HAP-1 (cell line): ENCODE measurements at regions not wholly inside any gene's neighbourhood (a gene's known extent, or its start where the extent isn't known, plus 50 kb on each side); places are given as distances from the start of the nearest gene placed in this dataset.

Source experiments
- DNase-seq, 2 experiments: peaks; one replicate each; pipeline ENCODE4 v3.0.0-alpha.2; 2016 to 2020; ENCODE audit warnings: low spot score in 2 of 2
- H3K27me3 ChIP-seq: fragments of 250-450 bp; sonication (Bioruptor Pico); 2 replicates; pipeline ENCODE4 v1.5.1; 2020; ENCODE audit warnings: low read depth, mild to moderate bottlenecking, moderate library complexity
- H3K36me3 ChIP-seq: fragments of 250-450 bp; sonication (Bioruptor Pico); replicated peaks from 2 replicates; pipeline ENCODE4 v1.5.1; 2020; ENCODE audit warnings: mild to moderate bottlenecking
- H3K4me1 ChIP-seq: fragments of 250-450 bp; sonication (Bioruptor Pico); 2 replicates; pipeline ENCODE4 v1.5.1; 2020; ENCODE audit warnings: mild to moderate bottlenecking
- H3K4me3 ChIP-seq: fragments of 250-450 bp; sonication (Bioruptor Pico); 2 replicates; pipeline ENCODE4 v1.5.1; 2020; ENCODE audit warnings: mild to moderate bottlenecking, moderate library complexity
- H3K9me3 ChIP-seq: fragments of 250-450 bp; sonication (Bioruptor Pico); 2 replicates; pipeline ENCODE4 v1.5.1; 2020; ENCODE audit warnings: mild to moderate bottlenecking, moderate library complexity
- in situ Hi-C: fragments of 300-500 bp; cut with MboI; formaldehyde crosslinking; loops from 3 replicates; pipeline ENCODE4 v1.14.3; 2020; ENCODE audit warnings: low sequenced_read_pairs, inconsistent platforms, mixed read lengths

GRCh38 chr15:95644100-95644875 is 686.2 kb upstream of the NR2F2 start:
- Histone ChIP-seq H3K4me1 (peaks cover 3% of the 10 kb centered on the region; the same call in 1 of the 2 replicates), H3K9me3 (no peaks in the 10 kb centered on the region), H3K36me3 (no peaks in the 10 kb centered on the region), H3K27me3 (no peaks in the 10 kb centered on the region), H3K4me3 (no peak overlapping the region)
- in situ Hi-C loops = no loop called here
- DNase-seq = no peak

DNA sequence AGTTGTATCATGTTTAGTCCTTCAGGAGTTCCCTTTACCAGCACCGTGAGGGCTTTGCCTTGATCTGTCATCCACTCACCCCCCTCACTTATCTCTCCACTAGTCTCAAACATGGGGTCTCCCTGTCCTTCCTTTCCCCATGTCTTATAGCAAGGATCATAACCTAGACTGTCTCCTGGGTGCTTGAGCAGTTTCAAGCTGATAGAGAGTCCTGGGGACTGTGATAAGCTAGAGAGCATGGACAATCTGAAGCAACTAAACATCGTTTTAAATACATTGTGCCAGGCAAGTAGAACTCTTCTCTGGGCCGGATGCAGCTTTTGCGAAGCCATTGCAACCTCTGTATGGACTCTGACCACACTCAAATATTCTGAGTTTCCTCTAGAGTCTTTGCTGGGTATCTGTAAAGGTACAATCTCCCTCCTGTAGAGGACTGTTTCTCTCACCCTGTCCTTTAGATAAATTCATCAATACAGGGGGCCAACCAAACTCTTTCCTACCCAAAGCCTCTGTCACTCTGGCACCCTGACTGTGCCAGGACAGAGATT is 684.6 kb upstream of the NR2F2 start:
- Histone ChIP-seq H3K9me3 (no peaks in the 10 kb centered on the region), H3K27me3 (no peaks in the 10 kb centered on the region), H3K4me3 (no peak overlapping the region), H3K36me3 (no peaks in the 10 kb centered on the region), H3K4me1 (no peaks in the 10 kb centered on the region)
- in situ Hi-C loops = no loop called here
- DNase-seq = no peak

DNA sequence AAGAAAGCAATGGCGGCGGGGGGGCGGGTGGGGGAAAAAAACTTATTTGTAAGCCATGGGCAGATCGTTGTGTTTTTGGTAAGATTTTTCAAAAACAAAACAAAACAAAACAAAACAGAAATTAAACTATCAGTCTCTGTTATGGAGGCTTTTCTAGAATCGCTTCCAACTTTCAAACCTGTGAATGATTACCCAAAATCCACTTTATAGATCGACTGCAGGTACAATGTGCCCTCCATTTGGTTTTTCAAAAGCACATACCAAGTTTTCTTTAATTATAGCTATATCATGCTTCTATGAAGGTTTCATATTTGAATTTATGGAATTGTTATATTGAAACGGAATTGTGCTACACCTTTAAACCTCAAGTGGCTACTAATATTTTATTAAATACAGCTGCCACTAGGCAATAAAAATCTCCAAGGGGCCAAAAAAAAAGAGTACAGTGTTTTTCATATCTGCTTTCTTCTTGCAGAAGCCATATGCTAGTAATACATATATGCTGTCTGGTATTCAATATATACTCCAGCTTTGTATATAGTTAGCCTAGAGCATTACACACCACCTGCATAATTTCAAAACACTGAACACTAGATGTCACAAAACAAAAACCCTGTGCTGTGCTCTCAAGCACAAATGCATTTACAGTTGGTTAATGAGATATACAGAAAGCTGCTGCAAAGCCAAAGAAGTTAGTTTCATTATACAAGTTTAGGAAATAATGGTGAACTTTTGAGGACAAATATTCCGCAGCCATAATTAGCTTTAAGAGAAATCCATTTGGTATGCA is 683.8 kb upstream of the NR2F2 start:
- in situ Hi-C loops = no loop called here

GRCh38 chr15:95647531-95648277 is 682.8 kb upstream of the NR2F2 start:
- H3K27me3 ChIP-seq = no peaks in the 10 kb centered on the region
- DNase-seq = peak in 1 of 2 experiments; percentile 29
- no peak overlapping the region for H3K4me3 ChIP-seq
- in situ Hi-C loops = no loop called here
- no peaks in the 10 kb centered on the region for H3K4me1 ChIP-seq
- H3K36me3 ChIP-seq = no peaks in the 10 kb centered on the region
- no peaks in the 10 kb centered on the region for H3K9me3 ChIP-seq

More for the DNA sequence above, 683.8 kb upstream of the NR2F2 start:
- no peak overlapping the region for H3K4me3 ChIP-seq
- H3K4me1 ChIP-seq = no peaks in the 10 kb centered on the region
- no peaks in the 10 kb centered on the region for H3K9me3 ChIP-seq
- no peak for DNase-seq
- no peaks in the 10 kb centered on the region for H3K36me3 ChIP-seq
- H3K27me3 ChIP-seq = no peaks in the 10 kb centered on the region

DNA sequence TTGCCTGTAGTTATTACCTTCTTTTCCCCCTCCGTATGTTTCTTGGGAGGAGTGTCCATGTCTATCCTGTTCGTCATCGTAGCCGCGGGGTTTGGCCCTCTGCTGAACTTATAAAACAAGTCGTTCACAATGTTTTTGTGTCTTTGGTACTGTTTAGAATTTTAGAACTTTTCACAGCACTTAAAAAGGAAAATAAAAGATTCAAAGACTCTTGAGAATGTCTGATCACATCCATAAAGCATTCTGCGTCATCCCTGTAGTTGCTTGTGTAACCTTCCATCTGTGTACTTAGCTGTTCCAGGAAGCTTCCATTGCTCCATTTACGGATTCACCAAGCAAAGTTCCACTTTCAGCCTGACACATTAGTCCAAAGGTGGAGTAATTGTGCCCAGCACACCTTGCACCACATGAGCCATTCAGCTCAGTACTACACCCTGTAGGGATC is 677.1 kb upstream of the NR2F2 start:
- Histone ChIP-seq H3K9me3 (no peaks in the 10 kb centered on the region), H3K4me1 (no peaks in the 10 kb centered on the region), H3K27me3 (no peaks in the 10 kb centered on the region), H3K36me3 (no peaks in the 10 kb centered on the region), H3K4me3 (no peak overlapping the region)
- no peak for DNase-seq
- in situ Hi-C loops = no loop called here

DNA sequence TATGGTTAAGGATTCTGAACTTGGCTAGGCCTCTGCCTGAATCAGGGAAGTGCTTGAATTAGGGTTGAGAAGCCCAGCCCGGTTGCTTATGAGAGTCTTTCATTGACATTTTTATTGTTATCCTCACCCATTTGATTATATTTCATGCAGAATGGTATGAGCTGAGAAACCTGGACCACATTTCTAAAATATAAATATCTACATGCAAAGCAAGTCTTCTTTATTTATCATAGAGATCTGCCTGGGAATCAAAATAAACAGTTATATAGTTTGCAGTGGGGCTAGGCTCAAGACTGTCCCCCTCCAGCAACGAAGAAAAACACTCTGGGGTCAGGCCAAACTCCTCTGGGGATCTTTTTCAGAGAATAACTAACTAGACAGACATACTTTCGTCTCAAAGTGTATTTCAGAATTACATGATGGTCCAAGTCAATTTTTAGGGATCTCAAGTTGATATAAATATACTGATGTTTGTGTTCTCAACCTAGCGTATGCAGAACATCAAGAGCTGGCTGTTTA is 675.4 kb upstream of the NR2F2 start:
- no peaks in the 10 kb centered on the region for H3K27me3 ChIP-seq
- in situ Hi-C loops = no loop called here
- H3K4me3 ChIP-seq = no peak overlapping the region
- no peaks in the 10 kb centered on the region for H3K9me3 ChIP-seq
- no peaks in the 10 kb centered on the region for H3K36me3 ChIP-seq
- no peak for DNase-seq
- H3K4me1 ChIP-seq = no peaks in the 10 kb centered on the region

DNA sequence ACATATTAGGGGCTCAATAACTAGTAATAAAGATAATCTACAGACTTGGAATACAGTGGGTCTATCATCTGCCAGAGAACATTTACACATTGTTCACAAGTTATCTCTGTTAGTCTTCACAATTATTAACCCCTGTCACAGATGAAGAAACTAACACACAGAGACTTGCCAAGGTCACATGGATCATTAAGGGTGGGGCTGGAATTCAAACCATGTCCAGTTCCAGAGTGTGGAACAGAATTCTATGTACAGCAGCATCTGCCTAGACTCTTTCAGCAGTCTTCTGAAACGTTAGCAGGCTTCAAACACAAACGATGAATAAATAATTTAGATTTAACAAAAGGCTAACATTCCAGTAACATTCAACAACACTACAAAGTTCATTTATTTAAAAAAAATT is 673.9 kb upstream of the NR2F2 start:
- in situ Hi-C loops = no loop called here
- Histone ChIP-seq H3K9me3 (no peaks in the 10 kb centered on the region), H3K27me3 (no peaks in the 10 kb centered on the region), H3K4me1 (no peaks in the 10 kb centered on the region), H3K36me3 (no peaks in the 10 kb centered on the region), H3K4me3 (no peak overlapping the region)
- DNase-seq = no peak

DNA sequence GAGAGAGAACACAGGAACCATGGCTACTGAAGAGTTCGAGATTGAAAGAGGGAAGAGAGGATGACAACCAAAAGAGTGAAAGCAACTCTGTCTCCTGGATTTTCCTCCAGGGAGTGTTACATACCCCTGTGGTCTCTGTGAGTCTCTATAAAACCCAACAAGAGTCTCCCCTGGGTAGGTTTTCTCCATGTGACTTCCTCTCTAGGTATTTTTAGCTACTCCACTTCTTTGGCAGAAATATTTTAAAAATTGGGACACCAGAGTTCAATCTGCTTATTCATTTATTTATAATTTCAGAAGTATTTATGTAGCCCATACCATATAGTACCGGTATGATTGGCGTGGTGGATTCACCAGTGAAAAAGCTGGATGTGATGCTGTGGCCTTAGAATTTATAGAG is 671.7 kb upstream of the NR2F2 start:
- H3K9me3 ChIP-seq = no peaks in the 10 kb centered on the region
- in situ Hi-C loops = no loop called here

DNA sequence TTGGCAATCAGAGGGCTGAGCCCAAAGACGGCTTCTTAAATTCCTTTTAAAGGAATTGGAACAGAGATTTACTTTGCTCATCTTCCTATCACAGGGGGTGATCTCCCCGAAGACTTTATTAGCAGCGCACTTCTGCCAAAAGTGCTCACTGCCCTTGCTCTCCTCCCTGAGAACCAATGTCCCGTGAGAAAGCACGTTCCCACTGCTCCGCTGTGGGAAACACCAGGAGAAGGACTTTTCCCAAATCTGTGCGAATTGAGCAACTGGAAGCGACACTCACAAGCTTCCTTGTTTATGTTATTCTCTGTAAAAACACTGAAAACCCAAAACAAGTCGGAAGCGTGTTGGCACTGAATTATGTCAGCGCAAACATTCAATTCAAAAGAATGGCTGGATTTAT is 670.8 kb upstream of the NR2F2 start:
- Histone ChIP-seq H3K4me1 (no peaks in the 10 kb centered on the region), H3K36me3 (no peaks in the 10 kb centered on the region), H3K27me3 (no peaks in the 10 kb centered on the region), H3K4me3 (no peak overlapping the region), H3K9me3 (no peaks in the 10 kb centered on the region)
- DNase-seq = no peak
- in situ Hi-C loops = no loop called here

More for the DNA sequence above, 671.7 kb upstream of the NR2F2 start:
- Histone ChIP-seq H3K36me3 (no peaks in the 10 kb centered on the region), H3K27me3 (no peaks in the 10 kb centered on the region), H3K4me1 (no peaks in the 10 kb centered on the region), H3K4me3 (no peak overlapping the region)
- no peak for DNase-seq

DNA sequence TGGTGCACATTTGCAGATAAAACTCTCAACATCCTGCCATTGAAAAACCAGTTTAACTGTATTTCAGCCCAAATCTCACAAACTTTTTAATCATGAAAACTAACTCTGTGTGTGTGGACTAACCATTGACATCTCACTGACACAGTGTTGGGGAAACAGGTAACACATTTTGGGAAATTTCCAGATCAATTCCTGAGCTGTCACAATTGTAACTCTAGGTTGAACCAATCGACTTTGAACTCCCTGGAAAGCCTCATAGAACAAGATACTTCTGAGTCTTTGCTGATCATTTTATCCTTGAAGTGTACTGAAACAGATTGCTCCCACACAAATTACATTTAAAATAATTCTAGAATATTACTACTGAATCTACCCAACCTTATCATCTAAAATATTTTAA is 667.9 kb upstream of the NR2F2 start:
- in situ Hi-C loops = no loop called here
- H3K4me1 ChIP-seq = no peaks in the 10 kb centered on the region
- no peaks in the 10 kb centered on the region for H3K27me3 ChIP-seq
- DNase-seq = no peak
- H3K4me3 ChIP-seq = no peak overlapping the region
- H3K9me3 ChIP-seq = no peaks in the 10 kb centered on the region
- no peaks in the 10 kb centered on the region for H3K36me3 ChIP-seq

DNA sequence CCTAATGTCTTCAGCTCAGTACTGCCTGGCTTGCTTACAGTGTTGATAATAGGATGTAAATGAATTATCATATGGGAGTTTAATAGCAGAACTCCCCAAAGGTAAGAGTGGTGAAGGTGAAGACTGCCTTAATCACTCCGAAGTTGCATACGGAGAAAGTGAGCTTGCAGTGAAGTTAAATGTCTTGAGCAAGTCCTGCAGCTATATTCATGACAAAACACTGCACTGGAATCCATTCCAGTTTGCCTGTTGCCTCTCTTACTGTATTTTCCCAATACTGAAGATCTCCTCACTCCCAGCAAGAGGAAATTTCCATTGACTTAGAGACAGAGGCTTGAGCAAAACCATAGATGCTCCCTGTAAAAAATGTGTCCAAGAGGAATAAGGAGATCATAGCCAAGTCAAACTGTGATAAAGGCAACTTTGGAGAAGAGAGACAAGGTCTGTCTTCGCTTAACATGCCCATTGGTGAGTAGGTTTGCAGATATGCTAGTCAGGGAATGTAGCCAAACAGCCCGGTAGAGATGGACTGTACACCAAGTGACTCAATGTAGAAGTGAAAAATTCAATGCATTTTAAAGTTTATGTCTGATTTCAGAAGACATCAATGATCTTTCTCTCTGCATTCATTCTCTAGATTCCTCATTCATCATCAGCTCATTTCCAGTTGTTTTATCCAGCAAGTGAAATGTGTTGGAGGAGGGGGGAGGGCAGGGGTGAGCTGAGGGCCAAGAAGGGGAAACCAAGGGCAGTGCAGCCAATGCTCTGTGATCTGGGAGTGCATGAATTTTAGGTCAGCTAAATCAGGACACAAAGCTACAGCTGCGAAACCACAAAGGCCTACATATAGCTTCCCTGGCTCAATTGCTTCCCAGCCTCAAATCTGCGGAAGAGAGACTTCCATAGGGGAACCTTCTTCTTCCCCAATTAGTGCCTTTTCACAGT is 667.1 kb upstream of the NR2F2 start:
- Histone ChIP-seq H3K4me3 (no peak overlapping the region), H3K27me3 (no peaks in the 10 kb centered on the region), H3K4me1 (no peaks in the 10 kb centered on the region), H3K36me3 (no peaks in the 10 kb centered on the region), H3K9me3 (no peaks in the 10 kb centered on the region)
- in situ Hi-C loops = no loop called here
- no peak for DNase-seq

DNA sequence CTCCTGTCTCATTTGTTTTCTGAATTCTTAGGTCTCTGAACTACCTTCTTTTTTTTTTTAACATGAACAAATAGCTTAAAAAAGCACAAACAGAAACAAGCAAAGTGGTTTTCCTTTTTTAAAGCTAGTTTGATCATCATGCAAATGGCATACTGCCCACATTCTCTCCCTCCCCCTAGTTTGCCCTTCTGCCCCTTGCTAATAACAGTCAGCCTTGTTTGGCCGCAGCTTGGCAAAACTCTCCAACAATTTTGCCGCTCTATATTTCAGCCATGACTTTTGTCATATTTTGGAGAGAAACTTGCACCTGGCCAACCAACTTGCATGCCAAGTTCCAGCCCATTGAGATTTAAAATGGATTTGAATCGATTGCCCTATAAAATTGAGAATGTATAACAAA is 666.0 kb upstream of the NR2F2 start:
- no peak for DNase-seq
- Histone ChIP-seq H3K36me3 (no peaks in the 10 kb centered on the region), H3K27me3 (no peaks in the 10 kb centered on the region), H3K4me1 (no peaks in the 10 kb centered on the region), H3K4me3 (no peak overlapping the region), H3K9me3 (no peaks in the 10 kb centered on the region)
- in situ Hi-C loops = no loop called here
